ENCODE measurements at regions not wholly inside any gene's neighbourhood (a gene's known extent, or its start where the extent isn't known, plus 50 kb on each side); places are given as distances from the start of the nearest gene placed in this dataset.

DNA sequence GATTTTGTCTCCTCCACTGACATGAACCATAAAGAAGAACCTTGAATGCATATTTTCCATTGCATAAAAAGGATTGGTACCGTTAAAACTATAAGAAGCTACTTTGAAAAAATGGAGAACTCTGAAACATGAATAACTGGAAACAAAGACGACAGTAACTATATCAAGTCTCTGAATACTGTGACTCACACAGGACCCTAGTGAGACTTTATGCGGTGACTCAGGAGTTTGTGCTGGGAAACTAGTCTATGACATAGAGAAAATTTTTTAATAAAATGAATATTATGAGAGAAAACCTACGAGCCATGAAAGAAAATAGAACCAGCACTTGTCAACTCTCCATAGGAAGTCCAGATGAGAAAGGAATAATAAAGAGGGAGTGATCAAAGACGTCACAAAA is 339.9 kb upstream of the ADARB2 start:
- Histone ChIP-seq H3K27ac (ENCODE audit: insufficient read length, low read depth, low read length) (no peak overlapping the region), H3K9ac (ENCODE audit: extremely low read depth, insufficient read length, low read length) (no peak overlapping the region), H3K4ac (ENCODE audit: low read depth, low read length) (no peak overlapping the region), H4K91ac (ENCODE audit: insufficient read length, low read depth, low read length) (no peak overlapping the region), H3K79me1 (ENCODE audit: insufficient read depth, low read depth, low read length, poor library complexity, severe bottlenecking) (no peaks in the 10 kb centered on the region), H3K79me2 (ENCODE audit: insufficient read depth, low read length) (no peaks in the 10 kb centered on the region), H3K23ac (ENCODE audit: insufficient read length, low read depth, low read length) (no peak overlapping the region), H2BK120ac (ENCODE audit: low read depth, low read length, poor library complexity, severe bottlenecking) (no peak overlapping the region), H4K8ac (replicated peaks; ENCODE audit: insufficient read length, low read depth, low read length) (no peak overlapping the region), H4K20me1 (ENCODE audit: control insufficient read depth, insufficient read depth, insufficient read length) (no peaks in the 10 kb centered on the region), H2AK5ac (ENCODE audit: insufficient read length, low read length) (no peak overlapping the region), H2BK15ac (ENCODE audit: low read depth, low read length) (no peak overlapping the region), H3T11ph (ENCODE audit: low read length) (no peak overlapping the region), H2AFZ (ENCODE audit: low read length) (no peak overlapping the region), H3K4me2 (ENCODE audit: insufficient read depth, insufficient read length, low read length) (no peak overlapping the region), H2BK12ac (ENCODE audit: insufficient read length, low read depth, low read length) (no peak overlapping the region), H4K5ac (ENCODE audit: insufficient read length, low read depth, low read length) (no peak overlapping the region), H2BK20ac (ENCODE audit: low read depth, low read length, poor library complexity, severe bottlenecking) (no peak overlapping the region), H3K23me2 (ENCODE audit: insufficient read length, low read depth, low read length, poor library complexity, severe bottlenecking) (no peaks in the 10 kb centered on the region), H2BK5ac (ENCODE audit: insufficient read length, low read length) (no peak overlapping the region), H3K9me3 (ENCODE audit: control insufficient read depth, low read depth, low read length) (no peaks in the 10 kb centered on the region), H3K18ac (ENCODE audit: insufficient read length, low read depth, low read length) (no peak overlapping the region), H3K27me3 (ENCODE audit: insufficient read depth, low read length) (no peaks in the 10 kb centered on the region; the same call in 1 of the 2 replicates), H3K56ac (ENCODE audit: insufficient read length, low read depth, low read length) (no peak overlapping the region), H3K14ac (ENCODE audit: insufficient read depth, low read length) (no peak overlapping the region), H3K4me1 (ENCODE audit: insufficient read depth, low read length) (no peaks in the 10 kb centered on the region)
- no CpG with 5 or more reads among the region's 5 CpGs for WGBS (ENCODE audit: extremely low coverage, insufficient read length, low lambda C conversion rate)
- no peak for DNase-seq
- Mint-ChIP-seq H3K4me1 (0 out of 4 replicates have a peak, but pooled peaks cover 0 to 3% of the 10 kb centered on the region in 2 experiments), H3K9me3 (no peaks in the 10 kb centered on the region), H3K27me3 (ENCODE audit: low read depth) (no peaks in the 10 kb centered on the region), H3K27ac (no peak overlapping the region), H3K36me3 (ENCODE audit: insufficient read depth in 1 of 3, low read depth in 3 of 3) (no peaks in the 10 kb centered on the region), H3K4me3 (no peak overlapping the region)
- TF ChIP-seq, protein P1, sequence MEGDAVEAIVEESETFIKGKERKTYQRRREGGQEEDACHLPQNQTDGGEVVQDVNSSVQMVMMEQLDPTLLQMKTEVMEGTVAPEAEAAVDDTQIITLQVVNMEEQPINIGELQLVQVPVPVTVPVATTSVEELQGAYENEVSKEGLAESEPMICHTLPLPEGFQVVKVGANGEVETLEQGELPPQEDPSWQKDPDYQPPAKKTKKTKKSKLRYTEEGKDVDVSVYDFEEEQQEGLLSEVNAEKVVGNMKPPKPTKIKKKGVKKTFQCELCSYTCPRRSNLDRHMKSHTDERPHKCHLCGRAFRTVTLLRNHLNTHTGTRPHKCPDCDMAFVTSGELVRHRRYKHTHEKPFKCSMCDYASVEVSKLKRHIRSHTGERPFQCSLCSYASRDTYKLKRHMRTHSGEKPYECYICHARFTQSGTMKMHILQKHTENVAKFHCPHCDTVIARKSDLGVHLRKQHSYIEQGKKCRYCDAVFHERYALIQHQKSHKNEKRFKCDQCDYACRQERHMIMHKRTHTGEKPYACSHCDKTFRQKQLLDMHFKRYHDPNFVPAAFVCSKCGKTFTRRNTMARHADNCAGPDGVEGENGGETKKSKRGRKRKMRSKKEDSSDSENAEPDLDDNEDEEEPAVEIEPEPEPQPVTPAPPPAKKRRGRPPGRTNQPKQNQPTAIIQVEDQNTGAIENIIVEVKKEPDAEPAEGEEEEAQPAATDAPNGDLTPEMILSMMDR (conservative IDR thresholded peaks at IDR 0.05) = no peak
